HL-60 (cell line): ENCODE measurements at regions not wholly inside any gene's neighbourhood (a gene's known extent, or its start where the extent isn't known, plus 50 kb on each side); places are given as distances from the start of the nearest gene placed in this dataset.

ENCODE experiments used
- POLR2AphosphoS5 ChIP-seq: IDR thresholded peaks from 2 replicates; pipeline ENCODE4 v1.6.1; 2012; ENCODE audit warnings: low read depth
- TF ChIP-seq, protein P1 (sequence below): IDR thresholded peaks from one replicate; pipeline ENCODE4 v1.5.1; 2011; ENCODE audit warnings: low read length, control low read depth, inconsistent platforms; ENCODE audit not compliant: insufficient read depth

DNA sequence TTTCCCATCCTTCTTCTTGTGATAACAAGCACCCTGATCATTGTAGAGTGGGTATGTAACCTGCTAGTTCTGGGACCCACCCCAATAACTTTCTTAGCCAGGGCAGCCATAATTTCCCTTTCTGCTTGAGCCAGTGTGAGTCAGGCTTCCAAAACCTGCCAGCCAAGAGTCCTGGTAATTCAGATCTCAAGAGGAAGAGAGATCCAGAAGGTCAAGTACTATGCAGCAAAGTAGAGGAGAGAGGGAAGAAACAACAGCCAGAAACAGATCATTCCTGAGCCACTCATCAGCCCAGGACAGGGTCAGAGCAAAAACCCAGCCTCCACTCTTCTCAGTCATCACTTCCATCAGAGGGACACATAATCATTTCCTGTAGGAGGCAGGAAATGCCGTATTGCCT is 182.0 kb downstream of the DICER1 start:
- TF ChIP-seq POLR2AphosphoS5: no peak
- TF ChIP-seq, protein P1, sequence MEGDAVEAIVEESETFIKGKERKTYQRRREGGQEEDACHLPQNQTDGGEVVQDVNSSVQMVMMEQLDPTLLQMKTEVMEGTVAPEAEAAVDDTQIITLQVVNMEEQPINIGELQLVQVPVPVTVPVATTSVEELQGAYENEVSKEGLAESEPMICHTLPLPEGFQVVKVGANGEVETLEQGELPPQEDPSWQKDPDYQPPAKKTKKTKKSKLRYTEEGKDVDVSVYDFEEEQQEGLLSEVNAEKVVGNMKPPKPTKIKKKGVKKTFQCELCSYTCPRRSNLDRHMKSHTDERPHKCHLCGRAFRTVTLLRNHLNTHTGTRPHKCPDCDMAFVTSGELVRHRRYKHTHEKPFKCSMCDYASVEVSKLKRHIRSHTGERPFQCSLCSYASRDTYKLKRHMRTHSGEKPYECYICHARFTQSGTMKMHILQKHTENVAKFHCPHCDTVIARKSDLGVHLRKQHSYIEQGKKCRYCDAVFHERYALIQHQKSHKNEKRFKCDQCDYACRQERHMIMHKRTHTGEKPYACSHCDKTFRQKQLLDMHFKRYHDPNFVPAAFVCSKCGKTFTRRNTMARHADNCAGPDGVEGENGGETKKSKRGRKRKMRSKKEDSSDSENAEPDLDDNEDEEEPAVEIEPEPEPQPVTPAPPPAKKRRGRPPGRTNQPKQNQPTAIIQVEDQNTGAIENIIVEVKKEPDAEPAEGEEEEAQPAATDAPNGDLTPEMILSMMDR: no peak
